ENCODE measurements at regions not wholly inside any gene's neighbourhood (a gene's known extent, or its start where the extent isn't known, plus 50 kb on each side); places are given as distances from the start of the nearest gene placed in this dataset.

DNA sequence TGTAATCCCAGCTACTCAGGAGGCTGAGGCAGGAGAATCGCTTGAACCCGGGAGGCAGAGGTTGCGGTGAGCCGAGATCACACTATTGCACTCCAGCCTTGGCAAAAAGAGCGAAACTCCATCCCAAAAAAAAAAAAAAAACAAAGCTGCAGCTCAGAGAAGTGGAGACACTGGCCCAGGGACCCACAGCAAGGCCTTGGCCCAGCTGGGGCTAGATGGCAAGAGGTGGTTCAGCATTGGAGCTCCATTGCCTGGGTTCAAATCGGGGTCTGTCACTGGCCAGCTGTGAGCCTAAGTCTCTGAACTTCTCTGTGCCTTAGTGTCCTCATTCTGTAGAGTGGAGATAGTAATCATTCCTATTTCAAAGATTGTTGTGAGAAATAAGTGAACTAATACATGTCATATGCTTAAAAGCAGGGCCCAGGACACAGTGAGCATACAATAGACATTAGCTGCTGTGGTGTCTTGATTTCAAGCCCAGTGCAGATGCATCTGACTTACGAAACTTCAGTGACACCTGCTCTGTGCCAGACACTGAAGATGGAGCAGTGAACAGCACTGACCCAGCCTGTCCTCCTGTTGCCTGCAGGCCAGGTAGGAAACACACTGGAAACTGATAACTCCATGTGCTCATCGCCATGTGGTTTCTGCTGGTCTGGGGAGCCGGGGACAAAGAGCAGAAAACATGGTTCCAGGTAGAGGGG lies 127.7 kb downstream of the C9orf50 start:
- in situ Hi-C loops (cut with MboI), result loop anchor here (10.0 kb wide), 1 partner anchor 112 kb away; no protein-coding TSS in a partner anchor
- DNase-seq, result no peak
- H3K9me3 ChIP-seq (ENCODE audit: low read depth), result no peaks in the 10 kb centered on the region
- no peaks in the 10 kb centered on the region for H3K36me3 ChIP-seq (ENCODE audit: low read depth)
- no peak overlapping the region for H3K9ac ChIP-seq
- TF ChIP-seq EZH2phosphoT487 (IDR thresholded peaks at IDR 0.05; ENCODE audit: insufficient read depth, low read depth) (no peak), EZH2 (IDR thresholded peaks at IDR 0.05; ENCODE audit: insufficient read depth, poor library complexity, severe bottlenecking) (no peak)
- H3K4me1 ChIP-seq (ENCODE audit: insufficient read depth), result peaks cover 44% of the 10 kb centered on the region
- H3K27ac ChIP-seq, result no peak overlapping the region
- H3F3A ChIP-seq (ENCODE audit: insufficient read depth), result peaks cover 28% of the 10 kb centered on the region
- H3K4me2 ChIP-seq (ENCODE audit: unreplicated experiment), result no peak overlapping the region
- H4K20me1 ChIP-seq (ENCODE audit: insufficient read depth), result no peaks in the 10 kb centered on the region
- no peak overlapping the region for H2AFZ ChIP-seq
- no peak overlapping the region for H3K4me3 ChIP-seq
- no peaks in the 10 kb centered on the region for H3K27me3 ChIP-seq (replicated peaks; ENCODE audit: insufficient read depth)
- H3K79me2 ChIP-seq (ENCODE audit: insufficient read depth), result peaks cover 28% of the 10 kb centered on the region
- WGBS, 2 experiments (ENCODE audit: low coverage in 1 of 2, low lambda C conversion rate in 2 of 2, missing lambda C conversion rate in 2 of 2), result 76 to 84% methylated on average over 9 of the region's 9 CpGs
- no peaks in the 10 kb centered on the region for H3K9me2 ChIP-seq (ENCODE audit: insufficient read depth)

- Histone ChIP-seq H3K27me3 (replicated peaks; ENCODE audit: insufficient read depth) (no peaks in the 10 kb centered on the region), H3F3A (ENCODE audit: insufficient read depth) (peaks cover 37% of the 10 kb centered on the region), H3K4me2 (ENCODE audit: unreplicated experiment) (no peak overlapping the region), H3K4me3 (no peak overlapping the region), H3K36me3 (ENCODE audit: low read depth) (no peaks in the 10 kb centered on the region), H3K27ac (no peak overlapping the region), H3K4me1 (ENCODE audit: insufficient read depth) (peaks cover 53% of the 10 kb centered on the region), H3K79me2 (ENCODE audit: insufficient read depth) (peaks cover 25% of the 10 kb centered on the region), H3K9ac (0 out of 2 replicates have a peak overlapping the region, but pooled peaks have one; percentile 97), H3K9me3 (ENCODE audit: low read depth) (no peaks in the 10 kb centered on the region), H3K9me2 (ENCODE audit: insufficient read depth) (no peaks in the 10 kb centered on the region), H4K20me1 (ENCODE audit: insufficient read depth) (no peaks in the 10 kb centered on the region), H2AFZ (no peak overlapping the region)
- WGBS, 2 experiments (ENCODE audit: low coverage in 1 of 2, low lambda C conversion rate in 2 of 2, missing lambda C conversion rate in 2 of 2), result 74 to 76% methylated on average over 8 of the region's 8 CpGs
- DNase-seq, result no peak
- TF ChIP-seq EZH2 (IDR thresholded peaks at IDR 0.05; ENCODE audit: insufficient read depth, poor library complexity, severe bottlenecking), result no peak
- no peak for TF ChIP-seq EZH2phosphoT487 (IDR thresholded peaks at IDR 0.05; ENCODE audit: insufficient read depth, low read depth)
- in situ Hi-C loops (cut with MboI), result loop anchor here (10.0 kb wide), 1 partner anchor 113 kb away; no protein-coding TSS in a partner anchor
Measured at GRCh38 chr9:129491487-129491855, 129.4 kb downstream of the C9orf50 start.

DNA sequence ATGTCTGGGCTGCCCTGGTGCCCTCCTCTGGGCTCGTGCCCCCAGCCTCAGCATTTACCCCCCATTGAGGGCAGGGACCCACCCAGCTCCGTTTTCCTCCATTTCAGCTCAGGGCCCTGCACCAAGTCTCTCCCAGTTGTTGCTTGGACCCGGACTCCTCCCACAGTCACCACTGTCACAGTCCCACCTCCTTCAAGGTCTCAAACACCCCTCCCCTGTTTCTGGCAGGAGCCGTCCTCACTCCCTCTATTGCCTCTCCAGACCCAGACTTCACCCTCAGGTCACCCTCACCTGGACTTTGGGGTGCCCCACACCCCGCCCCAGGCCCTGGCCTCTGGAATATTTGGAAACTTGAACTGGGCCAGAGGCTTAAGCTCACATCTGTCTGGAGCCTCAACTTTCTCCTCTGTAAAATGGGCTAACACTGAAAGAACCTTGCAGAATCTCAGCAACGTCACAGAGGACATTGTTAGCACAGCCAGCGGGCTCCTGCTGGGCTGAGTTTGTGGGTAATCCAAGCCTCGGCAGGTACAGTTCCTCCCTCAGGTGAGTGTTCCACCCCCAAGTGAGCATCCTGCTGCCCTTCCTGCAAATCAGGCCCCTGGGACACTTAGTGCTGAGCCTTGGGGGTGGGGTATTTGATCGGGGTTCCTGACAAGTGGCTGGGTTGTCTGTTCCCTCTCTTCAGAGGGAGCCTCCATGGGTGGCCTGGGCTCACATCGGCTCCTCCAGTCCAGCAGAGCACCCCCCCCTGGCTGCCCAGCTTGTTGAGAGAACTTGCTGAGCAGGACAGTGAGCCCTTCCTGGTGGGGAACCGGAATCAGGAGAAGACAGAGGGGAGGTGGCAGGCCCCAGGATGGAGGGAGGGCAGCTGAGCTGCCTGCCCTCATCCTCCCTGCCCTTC lies 130.1 kb downstream of the C9orf50 start:
- WGBS, 2 experiments (ENCODE audit: low coverage in 1 of 2, low lambda C conversion rate in 2 of 2, missing lambda C conversion rate in 2 of 2), result 41 to 43% methylated on average over 11 of the region's 11 CpGs
- H3K9me3 ChIP-seq (ENCODE audit: low read depth), result no peaks in the 10 kb centered on the region
- no peaks in the 10 kb centered on the region for H3K36me3 ChIP-seq (ENCODE audit: low read depth)
- no peaks in the 10 kb centered on the region for H3K27me3 ChIP-seq (replicated peaks; ENCODE audit: insufficient read depth)
- H3K9ac ChIP-seq, result peak overlapping the region; percentile 97
- peaks cover 43% of the 10 kb centered on the region for H3F3A ChIP-seq (ENCODE audit: insufficient read depth)
- no peaks in the 10 kb centered on the region for H4K20me1 ChIP-seq (ENCODE audit: insufficient read depth)
- H3K79me2 ChIP-seq (ENCODE audit: insufficient read depth), result peaks cover 25% of the 10 kb centered on the region
- DNase-seq, result peak; percentile 38
- TF ChIP-seq EZH2 (IDR thresholded peaks at IDR 0.05; ENCODE audit: insufficient read depth, poor library complexity, severe bottlenecking) (no peak), EZH2phosphoT487 (IDR thresholded peaks at IDR 0.05; ENCODE audit: insufficient read depth, low read depth) (no peak)
- H3K4me3 ChIP-seq, result peak overlapping the region; percentile 70
- peaks cover 59% of the 10 kb centered on the region for H3K4me1 ChIP-seq (ENCODE audit: insufficient read depth)
- peak overlapping the region; percentile 95 for H3K4me2 ChIP-seq (ENCODE audit: unreplicated experiment)
- H2AFZ ChIP-seq, result no peak overlapping the region
- H3K27ac ChIP-seq, result peak overlapping the region; percentile 100
- H3K9me2 ChIP-seq (ENCODE audit: insufficient read depth), result no peaks in the 10 kb centered on the region
- in situ Hi-C loops (cut with MboI), result loop anchor here (10.0 kb wide), 1 partner anchor 114 kb away; no protein-coding TSS in a partner anchor

DNA sequence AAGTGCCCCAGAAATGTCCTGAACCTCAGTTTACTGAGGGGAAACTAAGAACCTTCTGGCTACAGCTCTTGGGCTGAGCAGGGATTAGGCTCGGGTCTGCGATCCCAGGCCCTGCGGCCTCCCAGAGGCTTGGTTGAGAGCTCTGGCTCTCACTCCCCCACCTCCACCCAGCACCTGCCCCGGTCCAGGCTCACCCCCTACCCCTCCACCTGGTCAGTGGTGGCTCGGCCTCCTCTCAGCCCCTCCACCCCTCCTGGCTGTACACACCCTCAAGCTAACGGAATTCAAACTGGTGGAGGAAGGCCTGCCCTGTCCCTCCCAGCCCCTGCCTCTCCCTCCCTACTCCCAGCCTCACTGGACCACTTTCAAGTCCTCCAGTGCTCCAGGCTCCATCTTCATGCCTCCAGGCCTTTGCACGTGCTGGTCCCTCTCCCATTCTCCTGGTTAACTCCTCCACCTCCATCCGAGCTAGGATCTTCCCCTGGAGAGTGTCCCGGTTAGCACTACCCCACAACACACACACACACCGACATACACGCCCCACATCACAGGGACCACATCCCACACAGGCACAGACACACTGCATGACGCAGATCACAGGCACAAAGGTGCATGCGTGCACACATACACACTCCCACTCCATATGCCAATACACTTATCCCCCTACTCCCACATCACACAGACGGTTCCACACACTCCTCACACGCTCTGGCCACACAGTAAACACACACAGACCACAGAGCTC lies 130.9 kb downstream of the C9orf50 start:
- no peaks in the 10 kb centered on the region for H3K9me2 ChIP-seq (ENCODE audit: insufficient read depth)
- no peaks in the 10 kb centered on the region for H4K20me1 ChIP-seq (ENCODE audit: insufficient read depth)
- WGBS, 2 experiments (ENCODE audit: low coverage in 1 of 2, low lambda C conversion rate in 2 of 2, missing lambda C conversion rate in 2 of 2), result 11 to 12% methylated on average over 15 of the region's 15 CpGs
- peak; percentile 55 for DNase-seq
- H3K27me3 ChIP-seq (replicated peaks; ENCODE audit: insufficient read depth), result no peaks in the 10 kb centered on the region
- H3K4me1 ChIP-seq (ENCODE audit: insufficient read depth), result peaks cover 59% of the 10 kb centered on the region
- peak overlapping the region; percentile 97 for H3K9ac ChIP-seq
- TF ChIP-seq EZH2 (IDR thresholded peaks at IDR 0.05; ENCODE audit: insufficient read depth, poor library complexity, severe bottlenecking) (no peak), EZH2phosphoT487 (IDR thresholded peaks at IDR 0.05; ENCODE audit: insufficient read depth, low read depth) (no peak)
- H3K27ac ChIP-seq, result peak overlapping the region; percentile 100
- in situ Hi-C loops (cut with MboI), result loop anchor here (10.0 kb wide), 2 partner anchors 115 to 315 kb away; partner anchors contain the start of gene IER5L
- no peaks in the 10 kb centered on the region for H3K36me3 ChIP-seq (ENCODE audit: low read depth)
- peaks cover 41% of the 10 kb centered on the region for H3F3A ChIP-seq (ENCODE audit: insufficient read depth)
- no peaks in the 10 kb centered on the region for H3K9me3 ChIP-seq (ENCODE audit: low read depth)
- peak overlapping the region; percentile 70 for H3K4me3 ChIP-seq
- peaks cover 25% of the 10 kb centered on the region for H3K79me2 ChIP-seq (ENCODE audit: insufficient read depth)
- H2AFZ ChIP-seq, result no peak overlapping the region
- peak overlapping the region; percentile 95 for H3K4me2 ChIP-seq (ENCODE audit: unreplicated experiment)

Data from GM23248 (cell line).